IPS DF 4.7 (cell line): ENCODE measurements at regions not wholly inside any gene's neighbourhood (a gene's known extent, or its start where the extent isn't known, plus 50 kb on each side); places are given as distances from the start of the nearest gene placed in this dataset.

ENCODE experiments used
- DNase-seq: peaks from one replicate; pipeline ENCODE4 v3.0.0-alpha.2; 2013; ENCODE audit warnings: low spot score; ENCODE audit errors: extremely low read depth

DNA sequence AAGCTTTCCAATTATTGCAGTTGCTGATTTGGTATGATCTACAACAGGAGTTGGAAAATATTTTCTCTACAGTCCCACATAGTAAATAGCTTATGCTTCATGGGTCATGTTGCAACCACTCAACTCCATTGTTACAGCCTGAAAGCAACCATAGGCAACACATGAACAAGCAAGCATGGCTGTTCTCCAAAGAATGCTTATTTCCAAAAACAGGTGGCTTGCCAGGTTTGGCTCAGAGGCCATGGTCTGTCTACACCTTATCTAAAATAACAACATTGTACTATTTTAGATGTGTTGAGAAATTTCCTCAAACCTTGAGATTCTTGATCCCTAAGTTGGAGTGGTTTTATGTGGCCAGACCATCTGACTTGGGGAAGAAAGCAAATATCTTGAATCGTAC is 153.9 kb upstream of the MPPED2 start:
- no peak for DNase-seq

DNA sequence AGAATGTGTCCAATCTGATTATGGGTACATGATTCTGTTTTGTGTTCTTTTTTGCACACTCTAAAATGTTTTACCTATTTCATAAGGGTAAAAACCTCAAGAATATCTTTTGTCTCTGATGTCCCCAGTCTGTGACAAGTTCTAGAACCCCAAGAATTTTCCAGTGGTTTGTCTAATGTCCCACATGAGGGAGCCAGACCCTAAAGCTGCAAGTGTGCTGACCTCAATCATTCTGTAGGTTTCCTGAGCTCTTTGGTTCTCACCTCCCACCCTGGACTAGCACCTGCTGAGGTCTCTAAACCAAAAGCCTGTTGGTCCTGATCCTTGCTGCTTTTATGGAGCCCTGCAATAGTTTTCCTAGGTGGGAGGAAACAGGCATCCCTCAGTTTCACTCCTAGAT is 149.8 kb upstream of the MPPED2 start:
- no peak for DNase-seq

DNA sequence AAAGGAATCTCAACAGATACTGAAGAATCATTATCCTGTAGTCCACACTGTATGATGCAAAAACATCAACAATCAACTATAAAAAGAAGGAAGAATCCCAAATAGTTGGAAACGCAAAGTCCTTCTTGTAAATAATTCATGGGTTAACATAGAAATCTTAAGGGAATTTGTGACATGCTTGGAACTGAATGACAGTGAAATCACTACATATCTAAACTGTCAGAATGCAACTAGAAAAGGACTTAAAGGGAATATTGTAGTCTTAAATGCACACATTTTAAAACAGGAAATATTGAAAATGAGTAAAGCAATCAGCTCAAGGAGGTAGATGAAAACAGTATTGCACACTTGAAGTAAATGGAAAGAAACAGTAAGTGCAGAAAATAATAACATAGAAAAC is 147.6 kb upstream of the MPPED2 start:
- DNase-seq = no peak

DNA sequence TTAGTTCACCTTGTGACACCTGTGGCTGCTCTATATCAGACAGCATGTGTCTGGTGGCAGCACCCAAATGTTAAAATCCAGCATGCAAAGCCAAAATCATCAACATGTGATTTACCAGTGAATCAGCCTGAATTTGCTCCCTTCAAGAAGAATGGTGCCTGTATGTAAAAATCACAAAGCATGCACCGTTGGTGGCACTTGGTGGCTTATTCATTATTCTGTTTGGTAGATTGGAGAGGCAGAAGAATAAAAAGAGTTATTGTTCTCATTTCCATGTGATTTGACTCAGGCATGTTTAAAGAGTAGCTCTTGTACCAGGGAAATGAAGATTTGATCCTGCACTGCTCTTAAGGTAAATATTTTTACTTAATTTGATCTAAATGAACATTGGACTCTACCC is 143.9 kb upstream of the MPPED2 start:
- no peak for DNase-seq

DNA sequence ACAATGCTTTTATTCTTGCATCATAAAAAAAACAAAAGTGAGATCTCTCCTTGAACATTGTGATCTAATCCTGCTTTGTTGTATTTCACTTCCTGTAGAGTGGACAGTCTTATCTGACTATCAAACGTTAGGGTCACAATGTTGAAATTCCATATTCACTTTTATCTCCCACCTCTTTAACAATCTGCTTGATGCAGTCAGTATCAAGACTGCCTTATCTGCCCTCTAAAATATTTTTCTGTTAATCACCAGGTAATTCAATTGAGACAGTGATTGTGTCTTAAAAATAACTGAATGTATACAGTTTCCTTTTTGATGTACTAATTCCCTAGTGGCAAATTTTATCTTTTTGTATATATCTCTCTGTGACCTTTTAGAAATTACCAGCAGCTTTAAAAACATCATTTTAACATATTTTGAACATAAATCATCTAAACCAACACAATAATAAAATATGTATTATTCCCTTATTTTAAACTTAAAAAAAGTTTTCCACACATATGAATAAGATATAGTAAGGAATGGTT is 143.1 kb upstream of the MPPED2 start:
- DNase-seq = no peak

DNA sequence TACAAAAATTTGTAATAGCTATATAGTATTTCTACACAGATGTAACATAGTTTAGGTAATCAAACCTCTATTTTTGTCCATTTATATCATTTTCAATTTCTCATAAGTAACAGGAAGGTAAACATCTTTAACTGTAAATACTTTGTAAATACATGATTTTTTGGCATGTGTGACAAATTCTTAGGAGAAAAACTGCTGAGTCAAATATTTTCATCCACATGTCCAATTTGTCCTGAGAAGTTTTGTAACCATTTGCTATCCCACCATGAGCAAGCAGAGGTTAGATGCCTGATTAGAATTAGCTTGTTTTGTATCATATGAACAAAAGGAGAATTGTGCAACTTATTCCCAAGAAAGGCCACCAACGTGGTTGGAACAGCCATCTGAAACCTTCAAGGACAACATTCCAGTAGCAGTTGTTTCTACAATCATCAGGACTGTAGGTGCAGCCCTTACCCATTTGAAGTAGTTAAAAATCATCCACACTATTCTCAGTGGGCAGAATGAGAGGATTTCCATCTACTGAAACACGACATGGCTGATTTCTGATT is 139.6 kb upstream of the MPPED2 start:
- DNase-seq = no peak

DNA sequence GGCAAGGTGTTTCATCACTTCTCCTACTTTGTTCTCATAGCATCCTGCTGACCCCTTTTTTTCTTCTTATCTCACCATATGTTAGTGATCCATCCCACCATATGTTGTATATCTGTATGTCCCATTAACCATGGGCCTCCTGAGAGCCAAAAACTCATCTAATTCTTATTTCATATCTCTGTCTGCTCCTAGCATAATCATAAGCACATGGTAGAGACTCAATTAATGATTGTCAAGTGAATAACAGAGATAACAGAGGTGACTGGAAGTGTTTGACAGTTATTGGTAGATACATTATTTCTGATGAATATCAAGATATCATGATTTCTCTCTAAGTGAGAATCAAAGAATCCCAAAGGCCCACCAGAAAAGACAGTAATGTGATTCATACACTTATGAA is 138.1 kb upstream of the MPPED2 start:
- no peak for DNase-seq

DNA sequence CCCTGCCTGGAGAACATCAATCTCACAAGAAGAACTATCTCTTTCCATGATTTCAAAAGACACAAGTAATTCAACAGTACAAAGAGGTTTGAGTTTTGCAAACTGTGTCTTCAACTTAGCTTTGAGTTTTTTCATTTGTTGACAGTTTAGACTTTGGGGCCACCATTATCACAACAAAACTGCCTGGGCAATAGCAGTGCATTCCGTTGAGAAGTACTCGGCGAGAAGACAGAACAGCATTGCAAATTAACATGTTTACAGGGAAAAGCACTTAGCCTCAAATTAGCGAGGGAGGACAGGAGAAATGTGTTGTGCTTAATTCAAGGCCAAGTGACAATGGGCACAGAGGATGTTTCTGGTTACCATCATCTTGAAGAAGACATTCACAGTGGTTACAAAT is 133.2 kb upstream of the MPPED2 start:
- no peak for DNase-seq

DNA sequence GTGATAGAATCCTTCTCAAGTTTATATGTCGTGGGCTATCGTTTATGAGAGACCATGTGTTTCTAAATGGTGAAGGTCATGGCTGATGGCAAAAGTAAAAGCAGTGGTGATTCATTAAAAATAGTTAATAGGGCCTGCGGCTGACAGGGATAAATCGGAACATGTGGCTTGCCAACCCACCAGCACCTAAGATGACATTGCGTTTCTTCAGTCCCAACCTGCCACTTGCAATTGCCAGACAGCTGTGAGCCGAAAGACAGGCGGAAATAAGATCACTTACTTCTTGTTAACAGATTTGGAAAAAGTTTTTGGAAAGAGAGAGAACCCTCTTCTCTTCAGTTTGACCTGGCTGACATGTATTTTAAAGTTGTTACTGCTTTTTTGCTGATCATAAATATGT is 131.5 kb upstream of the MPPED2 start:
- DNase-seq = no peak

DNA sequence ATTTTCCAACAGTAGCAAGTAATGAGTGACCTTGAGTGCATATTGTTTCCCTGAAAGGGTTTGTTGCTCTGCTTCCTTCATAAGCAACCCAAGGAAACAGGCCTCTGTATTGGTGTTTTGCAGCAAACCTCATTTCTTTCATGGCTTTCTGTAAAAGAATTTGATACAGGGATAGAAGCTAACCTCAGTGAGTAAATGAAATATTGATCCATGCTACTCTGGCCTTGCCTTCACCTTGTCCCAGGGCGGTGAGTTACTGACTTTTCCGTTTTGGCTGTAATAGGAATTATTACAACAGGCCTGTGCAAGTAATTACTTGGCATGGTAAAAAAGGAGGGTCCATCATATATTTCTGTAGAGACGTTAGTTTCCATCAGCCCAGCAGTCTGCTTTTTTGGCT is 130.9 kb upstream of the MPPED2 start:
- DNase-seq = no peak

DNA sequence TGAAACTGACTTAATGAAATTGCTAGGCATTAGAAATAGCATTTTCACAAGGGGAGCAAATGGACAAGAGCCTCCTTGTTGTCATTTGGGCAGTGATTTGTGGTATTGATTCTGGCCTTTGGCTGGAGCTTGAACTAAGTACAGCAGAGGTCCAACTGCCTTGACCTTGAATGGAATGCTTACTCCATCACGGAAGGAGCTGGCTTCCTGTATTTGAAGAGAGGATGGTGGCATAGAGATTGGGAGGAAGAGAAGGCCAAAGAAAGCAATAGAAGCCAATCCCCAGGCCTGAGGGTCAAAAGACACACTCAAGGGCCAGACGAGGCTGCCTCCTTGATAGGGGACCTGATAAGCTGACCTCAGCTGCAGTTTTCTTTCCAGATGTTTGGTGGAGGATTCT is 126.6 kb upstream of the MPPED2 start:
- DNase-seq = no peak

DNA sequence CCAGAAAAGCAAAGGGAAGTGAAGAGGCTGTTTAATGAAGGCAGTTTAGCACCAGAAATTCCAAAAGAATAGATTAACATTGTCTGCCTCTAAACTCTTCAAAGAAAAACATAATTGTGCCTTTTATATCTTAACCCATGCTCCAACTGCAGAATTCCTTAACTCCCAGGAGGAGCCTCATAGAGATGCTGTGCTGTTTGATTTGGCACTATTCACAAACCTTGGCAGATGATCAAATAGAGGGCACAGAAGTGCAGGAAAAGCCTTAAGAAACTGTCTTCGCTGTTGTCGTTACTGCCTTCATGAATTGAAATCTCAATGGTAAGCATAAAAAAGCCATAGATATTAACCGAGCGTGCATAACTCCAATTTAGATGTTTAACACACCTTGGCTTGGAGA is 124.1 kb upstream of the MPPED2 start:
- no peak for DNase-seq

DNA sequence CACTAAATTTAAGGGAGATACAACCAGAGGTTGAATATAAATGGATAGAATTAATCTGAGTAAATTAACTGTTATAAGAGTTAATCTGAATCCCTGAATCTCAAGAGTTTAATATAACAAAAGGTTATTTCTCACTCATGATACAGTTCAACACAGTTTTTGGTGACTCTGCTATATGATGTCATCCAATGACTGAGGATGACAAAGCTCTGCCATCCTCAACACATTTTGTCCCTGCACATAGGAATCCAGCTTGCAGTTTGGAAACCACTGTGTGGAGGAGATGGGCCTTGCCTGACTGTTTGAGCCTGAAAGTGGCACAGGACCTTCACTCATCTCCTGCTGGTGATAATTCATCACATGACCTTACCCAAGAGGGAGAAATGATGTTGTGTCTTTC is 121.0 kb upstream of the MPPED2 start:
- no peak for DNase-seq

DNA sequence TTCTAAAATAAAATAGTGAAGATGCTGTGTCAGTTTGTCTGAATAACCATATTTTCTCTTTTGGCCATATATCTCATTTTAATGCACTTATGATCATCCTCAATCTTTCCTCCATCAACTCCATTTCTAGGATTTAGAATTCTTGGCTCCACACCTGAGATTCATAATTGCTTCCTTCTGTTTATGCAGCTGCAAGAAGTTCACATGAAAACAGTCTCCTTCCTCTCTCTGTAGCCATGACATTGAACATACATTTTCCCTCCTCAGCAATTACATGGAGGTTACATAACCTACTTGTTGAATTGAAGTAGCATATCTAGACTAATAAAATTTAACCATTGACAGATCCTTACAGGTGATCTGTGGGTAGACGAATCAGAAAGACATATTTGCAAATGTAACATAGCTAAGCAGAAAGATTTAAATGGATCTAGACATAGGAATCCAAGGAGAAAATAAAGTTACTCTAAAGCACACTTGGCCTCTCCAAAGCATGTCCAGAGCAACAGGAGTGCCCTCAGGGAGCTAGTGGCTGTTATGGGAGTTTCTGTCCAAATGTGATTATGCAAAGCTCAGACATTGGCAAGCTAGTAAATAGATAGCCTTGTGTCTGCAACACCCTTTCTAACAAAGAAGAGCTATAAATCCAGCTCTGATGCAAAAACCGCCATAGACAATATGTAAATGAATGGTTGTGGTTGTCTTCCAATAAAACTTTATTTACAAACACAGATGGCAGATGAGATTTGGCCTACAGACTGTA is 119.9 kb upstream of the MPPED2 start:
- DNase-seq = no peak

DNA sequence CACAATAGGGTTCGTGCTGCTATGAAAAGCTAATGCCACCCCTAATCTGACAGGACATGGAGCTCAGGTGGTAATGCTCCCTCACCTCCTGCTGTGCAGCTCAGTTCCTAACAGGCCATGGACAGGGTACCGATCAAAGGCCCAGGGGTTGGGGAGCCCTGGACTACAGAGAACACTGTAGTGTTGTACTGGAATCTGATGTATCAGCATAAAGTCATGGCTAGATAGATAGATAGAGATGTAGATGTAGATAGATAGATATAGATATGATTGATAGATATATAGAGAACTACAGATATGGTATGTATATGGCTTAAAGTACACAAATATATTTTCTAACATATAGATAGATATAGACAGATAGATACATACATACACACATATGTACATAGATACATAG is 112.3 kb upstream of the MPPED2 start:
- no peak for DNase-seq

DNA sequence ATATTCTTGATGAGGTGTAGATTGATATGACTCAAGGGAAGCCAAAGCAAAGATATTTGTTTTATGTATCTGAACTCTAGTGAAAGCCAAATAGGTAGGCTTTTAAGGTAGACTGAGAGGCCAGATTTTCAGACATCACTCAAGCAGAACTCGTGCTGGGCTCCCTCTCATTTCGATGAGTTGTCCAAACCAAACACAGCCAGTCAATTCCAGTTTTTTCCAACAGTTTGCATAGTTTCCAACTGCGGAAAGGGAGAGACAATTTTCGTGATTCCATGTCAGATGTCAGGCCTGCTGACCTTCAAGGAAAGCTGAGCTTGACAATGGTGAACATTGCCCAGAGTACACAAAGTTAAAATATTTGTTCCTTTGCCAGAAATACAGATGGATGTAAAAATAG is 110.9 kb upstream of the MPPED2 start:
- no peak for DNase-seq

DNA sequence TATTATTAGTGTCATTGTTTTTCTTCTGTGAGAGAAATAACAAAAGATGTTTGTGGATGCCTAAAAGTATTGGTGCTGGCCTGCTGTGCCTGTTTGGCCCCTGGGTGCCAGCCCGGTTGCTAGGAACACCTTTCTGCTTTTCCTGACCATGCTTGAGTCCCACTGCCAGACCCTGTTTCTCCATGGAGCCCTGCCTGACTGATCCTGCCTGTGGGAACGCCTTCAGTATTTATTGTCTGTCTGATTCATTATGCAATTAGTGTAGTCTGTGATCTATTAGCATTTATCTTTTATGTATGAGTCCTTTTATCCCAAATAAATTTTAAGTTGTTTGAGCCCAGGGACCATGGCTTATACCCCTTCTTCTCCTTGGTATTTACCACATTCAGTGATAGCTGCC is 98.6 kb upstream of the MPPED2 start:
- DNase-seq = no peak

DNA sequence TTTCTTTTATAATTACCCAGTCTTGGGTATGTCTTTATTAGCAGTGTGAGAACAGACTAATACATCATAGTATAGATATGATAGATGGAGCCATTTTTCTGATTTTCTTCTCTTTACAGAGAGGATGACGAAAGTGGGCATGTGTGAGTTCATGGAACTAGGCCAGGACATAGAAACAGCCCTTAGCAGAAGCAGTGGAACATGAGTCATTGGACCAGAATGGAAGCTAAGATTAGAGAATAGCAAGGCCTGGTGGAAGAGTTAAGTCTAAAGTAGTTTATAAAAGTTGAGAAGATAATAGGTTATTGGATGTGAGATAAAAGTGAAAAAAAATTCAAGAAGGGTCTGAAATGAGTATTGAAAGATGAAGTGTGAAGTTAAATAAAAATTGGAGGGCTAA is 97.0 kb upstream of the MPPED2 start:
- no peak for DNase-seq

DNA sequence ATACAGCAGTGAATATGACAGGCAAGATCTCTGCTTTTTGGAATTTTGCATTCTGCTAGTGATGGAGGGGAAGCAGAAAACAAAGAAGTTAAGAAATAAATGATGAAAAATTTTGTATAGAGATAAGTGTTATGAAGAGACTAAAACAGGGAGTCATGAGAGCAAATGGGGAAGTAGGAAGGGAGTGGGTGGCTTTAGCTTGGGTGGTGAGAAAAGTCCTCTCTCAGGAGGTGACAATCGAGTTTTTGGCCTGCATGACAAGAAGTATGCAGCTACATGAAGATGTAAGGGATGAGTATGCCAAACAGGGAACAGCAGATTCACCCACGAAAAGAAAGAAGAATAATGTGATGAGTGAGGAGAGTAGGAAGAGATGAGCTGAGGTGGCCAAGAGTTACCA is 80.7 kb upstream of the MPPED2 start:
- no peak for DNase-seq

DNA sequence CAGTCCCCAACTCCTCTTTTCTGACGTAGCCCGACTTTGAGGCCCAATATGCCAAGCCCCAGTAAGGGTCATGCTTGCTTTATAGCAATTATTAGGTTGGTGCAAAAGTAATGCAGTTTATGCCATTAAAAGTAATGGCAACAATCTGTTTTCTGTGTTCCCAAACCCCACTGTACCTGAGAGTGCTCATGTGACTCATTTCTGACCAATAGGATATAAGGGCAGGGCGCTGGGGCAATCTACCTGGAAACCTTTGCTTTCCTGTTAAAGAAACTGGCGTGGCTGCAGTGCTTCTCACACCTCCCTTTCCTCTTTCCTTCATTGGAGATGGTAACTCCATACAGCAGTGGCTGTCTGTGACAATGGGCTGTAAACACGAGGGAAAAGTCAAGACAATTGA is 78.9 kb upstream of the MPPED2 start:
- DNase-seq = no peak

DNA sequence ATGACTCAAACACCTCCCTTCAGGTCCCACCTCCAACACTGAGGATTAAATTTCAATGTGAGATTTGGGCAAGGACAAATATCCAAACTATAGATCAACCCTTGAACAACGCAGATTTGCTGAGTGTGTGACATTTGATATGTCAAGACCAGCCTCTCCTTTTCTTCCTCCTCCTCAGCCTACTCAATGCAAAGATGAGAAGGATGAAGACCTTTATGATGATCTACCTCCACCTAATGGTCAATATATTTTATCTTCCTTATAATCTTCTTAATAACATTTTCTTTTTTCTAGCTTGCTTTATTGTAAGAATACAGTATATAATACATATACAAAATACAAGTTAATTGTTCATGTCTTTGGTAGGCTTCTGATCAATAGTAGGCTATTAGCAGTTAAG is 67.5 kb upstream of the MPPED2 start:
- DNase-seq = no peak

DNA sequence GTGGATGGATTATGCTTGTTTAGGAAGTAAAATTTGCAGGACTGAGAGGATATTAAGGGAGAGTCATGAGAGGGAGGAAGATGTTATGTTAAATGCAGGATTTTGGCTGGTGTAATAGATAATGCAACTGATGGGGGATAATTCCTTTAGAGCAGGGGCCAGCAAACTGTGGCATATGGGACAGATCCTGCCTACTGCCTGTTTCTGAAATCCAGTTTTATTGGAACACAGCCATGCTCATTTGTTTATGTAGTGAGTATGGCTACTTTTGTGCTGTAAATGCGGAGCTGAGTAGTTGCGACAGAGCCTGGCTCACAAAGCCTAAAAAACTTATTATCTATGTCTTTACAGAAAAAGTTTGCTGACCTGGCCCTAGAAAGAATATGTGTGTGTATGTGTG is 66.6 kb upstream of the MPPED2 start:
- DNase-seq = no peak

DNA sequence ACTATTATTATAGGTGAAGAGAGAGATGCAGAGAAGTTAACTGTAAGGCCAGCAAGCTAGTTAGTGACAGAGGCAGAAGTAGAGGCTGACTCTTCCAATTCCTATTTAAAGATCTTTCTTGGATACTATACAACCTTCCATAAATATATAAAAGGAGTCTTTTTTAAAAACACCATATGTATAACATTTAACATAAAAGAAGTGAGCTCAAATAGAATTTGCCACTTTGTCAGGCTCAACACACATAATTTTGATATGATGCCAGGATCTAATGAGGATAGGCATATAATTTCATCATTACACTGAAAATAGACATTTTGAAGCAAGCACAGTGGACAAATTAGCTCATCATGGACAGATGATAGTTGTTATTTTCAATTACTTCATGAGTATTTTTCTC is 64.1 kb upstream of the MPPED2 start:
- DNase-seq = no peak
